ENCODE measurements at regions not wholly inside any gene's neighbourhood (a gene's known extent, or its start where the extent isn't known, plus 50 kb on each side); places are given as distances from the start of the nearest gene placed in this dataset.
"Not testable (repeated sequence)": the region's sequence is repeated elsewhere in the genome, so short reads cannot be mapped to it uniquely, and the experiment has no call there.

DNA sequence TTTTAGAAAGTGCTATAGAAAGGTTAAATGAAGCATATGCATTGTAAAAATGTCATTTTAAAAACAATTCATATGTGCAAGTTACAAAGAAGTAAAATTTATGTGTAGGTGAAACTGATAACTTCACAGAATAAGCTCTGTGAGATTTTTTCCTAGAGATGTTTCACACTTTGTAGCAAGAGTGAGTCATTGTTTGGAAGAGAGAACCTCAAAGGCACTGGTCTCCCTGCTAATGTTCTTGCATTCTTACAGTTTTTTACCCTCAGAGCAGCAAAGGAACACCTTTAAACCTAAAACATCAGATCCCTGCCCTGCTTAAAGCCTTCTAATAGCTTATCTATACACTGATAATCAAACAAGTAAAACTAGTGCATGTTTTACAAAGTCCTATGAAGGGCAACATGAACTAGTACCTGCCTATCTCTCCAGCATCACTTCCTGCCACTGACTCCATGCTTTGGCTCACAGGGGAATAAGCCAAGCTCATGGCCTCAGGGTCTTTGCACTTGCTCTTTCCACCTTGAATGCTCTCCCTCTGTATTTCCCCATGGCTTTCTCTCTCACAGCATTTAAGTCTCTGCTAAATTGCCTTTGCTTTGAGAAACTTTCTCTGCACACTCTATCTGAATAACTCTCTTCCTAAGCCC is 997.0 kb downstream of the GATA3 start:
- Histone ChIP-seq H3K27me3 (ENCODE audit: control insufficient read depth in 2 of 2, insufficient read depth in 1 of 2, low read length in 1 of 2) (no peaks in the 10 kb centered on the region), H3K4me1 (ENCODE audit: control insufficient read depth in 2 of 2, insufficient read depth in 2 of 2, low read length in 2 of 2) (no peaks in the 10 kb centered on the region), H3K9me3 (ENCODE audit: control insufficient read depth in 2 of 2, insufficient read depth in 1 of 2, low read length in 1 of 2) (peaks cover under 1 to 2% of the 10 kb centered on the region in 2 donors), H3K36me3 (ENCODE audit: control insufficient read depth in 2 of 2, insufficient read depth in 2 of 2, low read length in 1 of 2) (no peaks in the 10 kb centered on the region), H3K27ac (ENCODE audit: low read depth in 1 of 2, low read length in 1 of 2) (no peak overlapping the region), H3K4me3 (ENCODE audit: low read length in 2 of 2) (no peak overlapping the region)
- DNase-seq (ENCODE audit: low read depth in 6 of 9, low spot score in 9 of 9), result no peak

- H3K36me3 ChIP-seq (ENCODE audit: control insufficient read depth in 2 of 2, insufficient read depth in 2 of 2, low read length in 1 of 2), result no peaks in the 10 kb centered on the region
- no peak for DNase-seq (ENCODE audit: low read depth in 6 of 9, low spot score in 9 of 9)
- H3K4me3 ChIP-seq (ENCODE audit: low read length in 2 of 2), result no peak overlapping the region
- H3K9me3 ChIP-seq (ENCODE audit: control insufficient read depth in 2 of 2, insufficient read depth in 1 of 2, low read length in 1 of 2), result peaks cover 1 to 5% of the 10 kb centered on the region in 2 donors
- no peaks in the 10 kb centered on the region for H3K4me1 ChIP-seq (ENCODE audit: control insufficient read depth in 2 of 2, insufficient read depth in 2 of 2, low read length in 2 of 2)
- no peaks in the 10 kb centered on the region for H3K27me3 ChIP-seq (ENCODE audit: control insufficient read depth in 2 of 2, insufficient read depth in 1 of 2, low read length in 1 of 2)
- H3K27ac ChIP-seq (ENCODE audit: low read depth in 1 of 2, low read length in 1 of 2), result no peak overlapping the region
- 95% methylated on average over 1 of the region's 1 CpG for WGBS
These were observed 998.3 kb downstream of the GATA3 start for GRCh38 chr10:9052767-9053166.

GRCh38 chr10:9056521-9056920 is 1002.0 kb downstream of the GATA3 start:
- WGBS, result 97% methylated on average over 11 of the region's 11 CpGs
- DNase-seq (ENCODE audit: low read depth in 6 of 9, low spot score in 9 of 9), result no peak

GRCh38 chr10:9057293-9057692 is 1002.8 kb downstream of the GATA3 start:
- H3K4me3 ChIP-seq (ENCODE audit: low read length in 2 of 2); H3K27ac ChIP-seq (ENCODE audit: low read depth in 1 of 2, low read length in 1 of 2); H3K9me3 ChIP-seq (ENCODE audit: control insufficient read depth in 2 of 2, insufficient read depth in 1 of 2, low read length in 1 of 2); DNase-seq (ENCODE audit: low read depth in 6 of 9, low spot score in 9 of 9); H3K4me1 ChIP-seq (ENCODE audit: control insufficient read depth in 2 of 2, insufficient read depth in 2 of 2, low read length in 2 of 2); H3K27me3 ChIP-seq (ENCODE audit: control insufficient read depth in 2 of 2, insufficient read depth in 1 of 2, low read length in 1 of 2); H3K36me3 ChIP-seq (ENCODE audit: control insufficient read depth in 2 of 2, insufficient read depth in 2 of 2, low read length in 1 of 2): not testable (repeated sequence)
- 94% methylated on average over 17 of the region's 17 CpGs for WGBS

More at GRCh38 chr10:9056521-9056920, 1002.0 kb downstream of the GATA3 start:
- Histone ChIP-seq H3K4me3 (ENCODE audit: low read length in 2 of 2) (no peak overlapping the region), H3K27me3 (ENCODE audit: control insufficient read depth in 2 of 2, insufficient read depth in 1 of 2, low read length in 1 of 2) (no peaks in the 10 kb centered on the region), H3K9me3 (ENCODE audit: control insufficient read depth in 2 of 2, insufficient read depth in 1 of 2, low read length in 1 of 2) (peaks cover 1 to 5% of the 10 kb centered on the region in 2 donors), H3K4me1 (ENCODE audit: control insufficient read depth in 2 of 2, insufficient read depth in 2 of 2, low read length in 2 of 2) (no peaks in the 10 kb centered on the region), H3K36me3 (ENCODE audit: control insufficient read depth in 2 of 2, insufficient read depth in 2 of 2, low read length in 1 of 2) (no peaks in the 10 kb centered on the region), H3K27ac (ENCODE audit: low read depth in 1 of 2, low read length in 1 of 2) (no peak overlapping the region)

DNA sequence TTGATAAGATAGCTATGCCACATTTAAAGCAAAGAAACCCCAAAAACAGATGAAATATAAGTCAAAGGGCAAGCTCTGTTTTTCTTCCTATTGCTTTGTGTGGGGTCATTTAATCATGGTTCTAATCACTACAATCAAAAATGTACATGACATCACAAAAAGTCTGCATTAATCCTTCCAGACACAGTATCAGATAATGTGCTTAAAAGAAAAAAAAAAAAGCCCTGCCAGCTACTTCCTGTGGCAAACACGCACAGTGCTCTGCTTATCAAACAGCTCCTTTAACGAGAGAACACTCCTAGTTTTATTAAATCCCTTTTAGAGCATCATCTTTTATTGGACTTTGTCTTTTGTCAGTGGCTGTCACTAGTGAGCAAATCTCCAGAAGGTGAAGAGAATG is 1005.8 kb downstream of the GATA3 start:
- Histone ChIP-seq H3K4me1 (ENCODE audit: control insufficient read depth in 2 of 2, insufficient read depth in 2 of 2, low read length in 2 of 2) (no peaks in the 10 kb centered on the region), H3K27ac (ENCODE audit: low read depth in 1 of 2, low read length in 1 of 2) (no peak overlapping the region), H3K36me3 (ENCODE audit: control insufficient read depth in 2 of 2, insufficient read depth in 2 of 2, low read length in 1 of 2) (no peaks in the 10 kb centered on the region), H3K27me3 (ENCODE audit: control insufficient read depth in 2 of 2, insufficient read depth in 1 of 2, low read length in 1 of 2) (no peaks in the 10 kb centered on the region), H3K9me3 (ENCODE audit: control insufficient read depth in 2 of 2, insufficient read depth in 1 of 2, low read length in 1 of 2) (peaks cover 1 to 5% of the 10 kb centered on the region in 2 donors), H3K4me3 (ENCODE audit: low read length in 2 of 2) (no peak overlapping the region)
- peak in 2 of 9 donors; percentile 5 to 15 for DNase-seq (ENCODE audit: low read depth in 6 of 9, low spot score in 9 of 9)
- under 1% methylated on average over 2 of the region's 2 CpGs for WGBS

DNA sequence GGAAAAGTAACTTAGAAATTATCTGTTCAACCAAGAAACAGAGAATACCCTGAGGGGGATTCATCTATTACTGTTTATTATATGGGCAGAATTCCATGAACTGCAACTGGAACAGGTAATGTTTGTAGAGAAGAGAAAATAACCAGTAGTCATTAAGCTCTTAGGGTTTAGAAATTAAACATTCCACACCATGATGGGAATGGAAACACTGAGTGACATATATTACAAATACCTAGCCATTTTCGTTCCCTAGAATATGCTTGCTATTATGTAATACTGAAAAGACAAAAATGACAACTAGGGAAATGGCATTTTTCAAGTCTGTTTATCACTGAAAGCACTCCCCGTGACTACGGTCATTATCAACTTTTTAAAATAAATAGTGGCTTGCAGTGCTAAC is 1007.4 kb downstream of the GATA3 start:
- H3K4me3 ChIP-seq (ENCODE audit: low read length in 2 of 2), result no peak overlapping the region
- H3K9me3 ChIP-seq (ENCODE audit: control insufficient read depth in 2 of 2, insufficient read depth in 1 of 2, low read length in 1 of 2), result no peaks in the 10 kb centered on the region
- no peak for DNase-seq (ENCODE audit: low read depth in 6 of 9, low spot score in 9 of 9)
- H3K27me3 ChIP-seq (ENCODE audit: control insufficient read depth in 2 of 2, insufficient read depth in 1 of 2, low read length in 1 of 2), result no peaks in the 10 kb centered on the region
- no peaks in the 10 kb centered on the region for H3K4me1 ChIP-seq (ENCODE audit: control insufficient read depth in 2 of 2, insufficient read depth in 2 of 2, low read length in 2 of 2)
- WGBS, result 97% methylated on average over 3 of the region's 3 CpGs
- no peaks in the 10 kb centered on the region for H3K36me3 ChIP-seq (ENCODE audit: control insufficient read depth in 2 of 2, insufficient read depth in 2 of 2, low read length in 1 of 2)
- no peak overlapping the region for H3K27ac ChIP-seq (ENCODE audit: low read depth in 1 of 2, low read length in 1 of 2)

GRCh38 chr10:9066152-9066551 is 1011.7 kb downstream of the GATA3 start:
- DNase-seq (ENCODE audit: low read depth in 6 of 9, low spot score in 9 of 9), result no peak
- H3K27me3 ChIP-seq (ENCODE audit: control insufficient read depth in 2 of 2, insufficient read depth in 1 of 2, low read length in 1 of 2), result no peaks in the 10 kb centered on the region
- no peak overlapping the region for H3K4me3 ChIP-seq (ENCODE audit: low read length in 2 of 2)
- H3K36me3 ChIP-seq (ENCODE audit: control insufficient read depth in 2 of 2, insufficient read depth in 2 of 2, low read length in 1 of 2), result no peaks in the 10 kb centered on the region
- WGBS, result 98% methylated on average over 3 of the region's 3 CpGs
- no peaks in the 10 kb centered on the region for H3K4me1 ChIP-seq (ENCODE audit: control insufficient read depth in 2 of 2, insufficient read depth in 2 of 2, low read length in 2 of 2)
- H3K9me3 ChIP-seq (ENCODE audit: control insufficient read depth in 2 of 2, insufficient read depth in 1 of 2, low read length in 1 of 2), result no peaks in the 10 kb centered on the region
- no peak overlapping the region for H3K27ac ChIP-seq (ENCODE audit: low read depth in 1 of 2, low read length in 1 of 2)

DNA sequence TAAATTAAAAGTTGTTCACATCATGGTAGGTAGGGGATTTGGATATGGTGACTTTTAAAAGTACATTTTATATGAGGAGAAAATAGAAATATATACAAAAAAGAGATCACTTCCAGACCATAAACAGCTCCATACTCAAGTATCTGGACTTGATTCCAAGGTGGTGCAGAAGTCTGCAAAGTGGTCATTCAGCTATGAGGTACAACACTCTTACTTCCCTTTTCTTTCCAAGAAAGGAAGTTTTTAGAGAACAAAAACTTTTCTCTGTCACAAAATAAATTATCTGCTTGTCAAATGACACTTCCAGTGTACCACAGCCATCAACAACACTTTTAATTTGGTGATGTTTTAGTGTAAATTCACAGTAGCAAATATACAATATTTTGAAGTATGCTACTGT is 1013.5 kb downstream of the GATA3 start:
- Histone ChIP-seq H3K36me3 (ENCODE audit: control insufficient read depth in 2 of 2, insufficient read depth in 2 of 2, low read length in 1 of 2) (no peaks in the 10 kb centered on the region), H3K9me3 (ENCODE audit: control insufficient read depth in 2 of 2, insufficient read depth in 1 of 2, low read length in 1 of 2) (no peaks in the 10 kb centered on the region), H3K4me3 (ENCODE audit: low read length in 2 of 2) (no peak overlapping the region), H3K27me3 (ENCODE audit: control insufficient read depth in 2 of 2, insufficient read depth in 1 of 2, low read length in 1 of 2) (no peaks in the 10 kb centered on the region), H3K27ac (ENCODE audit: low read depth in 1 of 2, low read length in 1 of 2) (no peak overlapping the region), H3K4me1 (ENCODE audit: control insufficient read depth in 2 of 2, insufficient read depth in 2 of 2, low read length in 2 of 2) (no peaks in the 10 kb centered on the region)
- no peak for DNase-seq (ENCODE audit: low read depth in 6 of 9, low spot score in 9 of 9)

DNA sequence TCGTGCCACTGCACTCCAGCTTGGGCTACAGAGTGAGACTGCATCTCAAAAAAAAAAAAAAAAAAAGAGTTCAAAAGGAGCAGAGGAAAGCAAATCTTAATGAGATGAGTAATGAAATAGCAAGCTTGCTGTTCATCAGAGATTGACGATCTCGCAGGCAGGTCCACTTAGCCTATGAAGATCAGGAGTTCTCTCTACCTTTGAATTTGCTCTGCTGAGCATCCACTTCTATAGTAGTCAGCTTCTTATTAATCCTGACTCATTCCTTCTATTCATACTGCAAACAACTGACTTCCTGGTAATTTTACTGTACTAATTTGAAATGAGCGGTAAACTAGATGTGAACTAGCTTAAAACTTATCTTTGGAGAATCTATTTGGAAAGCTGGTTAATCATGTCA is 1014.6 kb downstream of the GATA3 start:
- 99% methylated on average over 4 of the region's 4 CpGs for WGBS
- Histone ChIP-seq H3K4me1 (ENCODE audit: control insufficient read depth in 2 of 2, insufficient read depth in 2 of 2, low read length in 2 of 2) (no peaks in the 10 kb centered on the region), H3K27ac (ENCODE audit: low read depth in 1 of 2, low read length in 1 of 2) (no peak overlapping the region), H3K4me3 (ENCODE audit: low read length in 2 of 2) (no peak overlapping the region), H3K9me3 (ENCODE audit: control insufficient read depth in 2 of 2, insufficient read depth in 1 of 2, low read length in 1 of 2) (no peaks in the 10 kb centered on the region), H3K27me3 (ENCODE audit: control insufficient read depth in 2 of 2, insufficient read depth in 1 of 2, low read length in 1 of 2) (no peaks in the 10 kb centered on the region), H3K36me3 (ENCODE audit: control insufficient read depth in 2 of 2, insufficient read depth in 2 of 2, low read length in 1 of 2) (no peaks in the 10 kb centered on the region)
- DNase-seq (ENCODE audit: low read depth in 6 of 9, low spot score in 9 of 9), result no peak

GRCh38 chr10:9075420-9075819 is 1020.9 kb downstream of the GATA3 start:
- no peaks in the 10 kb centered on the region for H3K36me3 ChIP-seq (ENCODE audit: control insufficient read depth in 2 of 2, insufficient read depth in 2 of 2, low read length in 1 of 2)
- no peak for DNase-seq (ENCODE audit: low read depth in 6 of 9, low spot score in 9 of 9)
- WGBS, result 94% methylated on average over 1 of the region's 1 CpG

More at GRCh38 chr10:9075420-9075819, 1020.9 kb downstream of the GATA3 start:
- no peaks in the 10 kb centered on the region for H3K9me3 ChIP-seq (ENCODE audit: control insufficient read depth in 2 of 2, insufficient read depth in 1 of 2, low read length in 1 of 2)
- no peaks in the 10 kb centered on the region for H3K27me3 ChIP-seq (ENCODE audit: control insufficient read depth in 2 of 2, insufficient read depth in 1 of 2, low read length in 1 of 2)
- no peak overlapping the region for H3K4me3 ChIP-seq (ENCODE audit: low read length in 2 of 2)
- no peak overlapping the region for H3K27ac ChIP-seq (ENCODE audit: low read depth in 1 of 2, low read length in 1 of 2)
- H3K4me1 ChIP-seq (ENCODE audit: control insufficient read depth in 2 of 2, insufficient read depth in 2 of 2, low read length in 2 of 2), result no peaks in the 10 kb centered on the region
